H9 (cell line): ENCODE measurements at regions not wholly inside any gene's neighbourhood (a gene's known extent, or its start where the extent isn't known, plus 50 kb on each side); places are given as distances from the start of the nearest gene placed in this dataset.

Experiments used
- DNase-seq: peaks from one replicate; pipeline ENCODE4 v3.0.0-alpha.2; 2017
- H2AFZ ChIP-seq: one replicate; pipeline ENCODE4 v1.6.1; 2013; ENCODE audit warnings: mild to moderate bottlenecking, low read length, control low read depth, moderate library complexity
- H2AK5ac ChIP-seq: 2 replicates; pipeline ENCODE4 v1.6.1; 2013; ENCODE audit warnings: low read length, control low read depth, mixed read lengths; ENCODE audit not compliant: insufficient read length
- H2BK120ac ChIP-seq: one replicate; pipeline ENCODE4 v1.6.1; 2013; ENCODE audit warnings: low read depth, mild to moderate bottlenecking, low read length, control low read depth, inconsistent platforms; ENCODE audit not compliant: poor library complexity, severe bottlenecking
- H2BK12ac ChIP-seq: 2 replicates; pipeline ENCODE4 v1.6.1; 2013; ENCODE audit warnings: low read length, control low read depth, mixed read lengths, low read depth; ENCODE audit not compliant: insufficient read length
- H2BK15ac ChIP-seq: 2 replicates; pipeline ENCODE4 v1.6.1; 2013; ENCODE audit warnings: low read depth, low read length, control low read depth
- H2BK20ac ChIP-seq: one replicate; pipeline ENCODE4 v1.6.1; 2013; ENCODE audit warnings: low read depth, mild to moderate bottlenecking, low read length, control low read depth, inconsistent platforms; ENCODE audit not compliant: poor library complexity, severe bottlenecking
- H2BK5ac ChIP-seq: 2 replicates; pipeline ENCODE4 v1.6.1; 2013; ENCODE audit warnings: low read length, control low read depth, mixed read lengths; ENCODE audit not compliant: insufficient read length
- H3K14ac ChIP-seq: 2 replicates; pipeline ENCODE4 v1.6.1; 2013; ENCODE audit warnings: low read length, control low read depth; ENCODE audit not compliant: insufficient read depth
- H3K18ac ChIP-seq: 2 replicates; pipeline ENCODE4 v1.6.1; 2013; ENCODE audit warnings: low read depth, mild to moderate bottlenecking, mixed read lengths, low read length, control low read depth; ENCODE audit not compliant: insufficient read length
- H3K23ac ChIP-seq: 2 replicates; pipeline ENCODE4 v1.6.1; 2013; ENCODE audit warnings: low read length, control low read depth, mixed read lengths, low read depth; ENCODE audit not compliant: insufficient read length
- H3K23me2 ChIP-seq: 2 replicates; pipeline ENCODE4 v1.6.1; 2013; ENCODE audit warnings: low read depth, mild to moderate bottlenecking, mixed read lengths, low read length, control low read depth; ENCODE audit not compliant: insufficient read length, poor library complexity, severe bottlenecking
- H3K27ac ChIP-seq: 2 replicates; pipeline ENCODE4 v1.5.1; 2013; ENCODE audit warnings: low read length, control low read depth, mixed read lengths, low read depth; ENCODE audit not compliant: insufficient read length
- H3K27me3 ChIP-seq: 2 replicates; pipeline ENCODE4 v1.6.1; 2013; ENCODE audit warnings: low read length, control low read depth, inconsistent platforms; ENCODE audit not compliant: insufficient read depth
- H3K4ac ChIP-seq: 2 replicates; pipeline ENCODE4 v1.6.1; 2013; ENCODE audit warnings: low read depth, mild to moderate bottlenecking, control low read depth, inconsistent platforms, low read length, moderate library complexity
- H3K4me1 ChIP-seq: 2 replicates; pipeline ENCODE4 v1.6.1; 2013; ENCODE audit warnings: low read length, control low read depth, inconsistent platforms; ENCODE audit not compliant: insufficient read depth
- H3K4me2 ChIP-seq: 2 replicates; pipeline ENCODE4 v1.6.1; 2013; ENCODE audit warnings: low read length, control low read depth, mixed read lengths; ENCODE audit not compliant: insufficient read length, insufficient read depth
- H3K56ac ChIP-seq: 2 replicates; pipeline ENCODE4 v1.6.1; 2013; ENCODE audit warnings: low read depth, mild to moderate bottlenecking, mixed read lengths, low read length, control low read depth; ENCODE audit not compliant: insufficient read length
- H3K79me1 ChIP-seq: 2 replicates; pipeline ENCODE4 v1.6.1; 2013; ENCODE audit warnings: low read depth, mild to moderate bottlenecking, moderate library complexity, low read length, control low read depth, inconsistent platforms; ENCODE audit not compliant: insufficient read depth, poor library complexity, severe bottlenecking
- H3K79me2 ChIP-seq: 2 replicates; pipeline ENCODE4 v1.6.1; 2013; ENCODE audit warnings: low read length, control low read depth, inconsistent platforms; ENCODE audit not compliant: insufficient read depth
- H3K9ac ChIP-seq: 2 replicates; pipeline ENCODE4 v1.6.1; 2013; ENCODE audit warnings: low read length, control low read depth, mixed read lengths; ENCODE audit not compliant: insufficient read length; ENCODE audit errors: extremely low read depth
- H3K9me3 ChIP-seq: one replicate; pipeline ENCODE4 v1.6.1; 2013; ENCODE audit warnings: low read depth, low read length, inconsistent platforms; ENCODE audit not compliant: control insufficient read depth
- H3T11ph ChIP-seq: one replicate; pipeline ENCODE4 v1.6.1; 2013; ENCODE audit warnings: mild to moderate bottlenecking, low read length, control low read depth, inconsistent platforms
- H4K20me1 ChIP-seq: one replicate; pipeline ENCODE4 v1.6.1; 2013; ENCODE audit not compliant: control insufficient read depth, insufficient read length, insufficient read depth
- H4K5ac ChIP-seq: 2 replicates; pipeline ENCODE4 v1.6.1; 2013; ENCODE audit warnings: low read depth, mild to moderate bottlenecking, mixed read lengths, low read length, control low read depth; ENCODE audit not compliant: insufficient read length
- H4K8ac ChIP-seq: replicated peaks from 2 replicates; pipeline ENCODE4 v1.6.1; 2013; ENCODE audit warnings: low read length, control low read depth, mixed read lengths, low read depth; ENCODE audit not compliant: insufficient read length
- H4K91ac ChIP-seq: 2 replicates; pipeline ENCODE4 v1.6.1; 2013; ENCODE audit warnings: low read depth, mild to moderate bottlenecking, moderate library complexity, mixed read lengths, low read length, control low read depth; ENCODE audit not compliant: insufficient read length
- H3K27ac Mint-ChIP-seq, 3 experiments: 2 replicates in 2 of 3; 3 replicates in 1 of 3; pipeline ENCODE4 v1.8.0; 2020 to 2021; ENCODE audit warnings: mixed read lengths in 3 of 3, mild to moderate bottlenecking in 1 of 3, moderate library complexity in 1 of 3
- H3K27me3 Mint-ChIP-seq: 2 replicates; pipeline ENCODE4 v1.8.0; 2021; ENCODE audit warnings: low read depth, mild to moderate bottlenecking, moderate library complexity, mixed read lengths
- H3K36me3 Mint-ChIP-seq, 3 experiments: 2 replicates in 2 of 3; 3 replicates in 1 of 3; pipeline ENCODE4 v1.8.0; 2020 to 2021; ENCODE audit warnings: low read depth in 3 of 3, mixed read lengths in 3 of 3; ENCODE audit not compliant: insufficient read depth in 1 of 3
- H3K4me1 Mint-ChIP-seq, 2 experiments: 2 replicates each; pipeline ENCODE4 v1.8.0; 2020; ENCODE audit warnings: mixed read lengths in 2 of 2
- H3K4me3 Mint-ChIP-seq, 2 experiments: 2 replicates in 1 of 2; 3 replicates in 1 of 2; pipeline ENCODE4 v1.8.0; 2020 to 2021; ENCODE audit warnings: mild to moderate bottlenecking in 2 of 2, mixed read lengths in 2 of 2, moderate library complexity in 1 of 2
- H3K9me3 Mint-ChIP-seq, 2 experiments: 2 replicates in 1 of 2; 3 replicates in 1 of 2; pipeline ENCODE4 v1.8.0; 2020; ENCODE audit warnings: mild to moderate bottlenecking in 2 of 2, mixed read lengths in 2 of 2, moderate library complexity in 1 of 2
- WGBS: extraction: QIAGEN DNeasy Blood & Tissue Kit; methylation state at CpG from one replicate; pipeline ENCODE4 v1.1.7; 2013; ENCODE audit warnings: missing lambda C conversion rate, low lambda C conversion rate, mixed read lengths; ENCODE audit not compliant: insufficient read length; ENCODE audit errors: extremely low coverage; 5-methylcytosine and 5-hydroxymethylcytosine counted together
- TF ChIP-seq, protein P1 (sequence below): fragments of 200-600 bp; sonication (generic); conservative IDR thresholded peaks from 3 replicates; pipeline ENCODE4 v1.8.0; 2021; ENCODE audit warnings: antibody characterized with exemption, mild to moderate bottlenecking

DNA sequence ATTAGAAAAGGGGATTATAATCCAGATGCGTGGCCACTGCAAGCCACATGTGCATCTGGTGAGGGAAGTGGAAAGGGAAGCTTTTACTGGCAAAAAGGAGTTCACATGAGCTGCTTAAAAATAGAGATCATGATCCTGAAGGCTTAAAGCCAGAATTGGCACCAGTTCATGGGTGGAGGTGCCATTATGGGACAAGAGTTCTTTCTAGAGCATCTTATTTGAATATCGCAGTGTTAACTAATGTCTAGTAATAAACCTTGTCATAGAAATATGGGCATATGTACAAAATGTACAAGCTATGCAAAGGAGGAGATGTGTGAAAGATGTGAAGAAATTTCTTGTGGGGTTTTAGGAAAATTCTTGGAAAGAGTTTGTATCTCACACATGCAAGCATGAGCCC is 178.4 kb upstream of the CBLB start:
- no peaks in the 10 kb centered on the region for H3K23me2 ChIP-seq
- no peak for DNase-seq
- H2BK20ac ChIP-seq, result no peak overlapping the region
- no peak overlapping the region for H4K8ac ChIP-seq
- H3K18ac ChIP-seq, result no peak overlapping the region
- H3K4me1 ChIP-seq, result no peaks in the 10 kb centered on the region
- H3K14ac ChIP-seq, result no peak overlapping the region
- no peak overlapping the region for H3K9ac ChIP-seq
- H3T11ph ChIP-seq, result no peak overlapping the region
- Mint-ChIP-seq H3K4me3 (no peak overlapping the region), H3K9me3 (peaks cover 0 to 2% of the 10 kb centered on the region in 2 experiments; a peak in 2 of 5 replicates), H3K27ac (no peak overlapping the region), H3K4me1 (no peaks in the 10 kb centered on the region; a peak in 1 of 4 replicates), H3K27me3 (no peaks in the 10 kb centered on the region), H3K36me3 (peaks cover 0 to 2% (median 0%) of the 10 kb centered on the region in 3 experiments; a peak in 1 of 7 replicates)
- no peak overlapping the region for H4K5ac ChIP-seq
- no peak overlapping the region for H2BK12ac ChIP-seq
- no peak overlapping the region for H2BK15ac ChIP-seq
- H4K91ac ChIP-seq, result no peak overlapping the region
- no peak overlapping the region for H3K23ac ChIP-seq
- H2BK120ac ChIP-seq, result no peak overlapping the region
- no peaks in the 10 kb centered on the region for H3K27me3 ChIP-seq
- H3K56ac ChIP-seq, result no peak overlapping the region
- no peaks in the 10 kb centered on the region for H3K9me3 ChIP-seq
- TF ChIP-seq, protein P1, sequence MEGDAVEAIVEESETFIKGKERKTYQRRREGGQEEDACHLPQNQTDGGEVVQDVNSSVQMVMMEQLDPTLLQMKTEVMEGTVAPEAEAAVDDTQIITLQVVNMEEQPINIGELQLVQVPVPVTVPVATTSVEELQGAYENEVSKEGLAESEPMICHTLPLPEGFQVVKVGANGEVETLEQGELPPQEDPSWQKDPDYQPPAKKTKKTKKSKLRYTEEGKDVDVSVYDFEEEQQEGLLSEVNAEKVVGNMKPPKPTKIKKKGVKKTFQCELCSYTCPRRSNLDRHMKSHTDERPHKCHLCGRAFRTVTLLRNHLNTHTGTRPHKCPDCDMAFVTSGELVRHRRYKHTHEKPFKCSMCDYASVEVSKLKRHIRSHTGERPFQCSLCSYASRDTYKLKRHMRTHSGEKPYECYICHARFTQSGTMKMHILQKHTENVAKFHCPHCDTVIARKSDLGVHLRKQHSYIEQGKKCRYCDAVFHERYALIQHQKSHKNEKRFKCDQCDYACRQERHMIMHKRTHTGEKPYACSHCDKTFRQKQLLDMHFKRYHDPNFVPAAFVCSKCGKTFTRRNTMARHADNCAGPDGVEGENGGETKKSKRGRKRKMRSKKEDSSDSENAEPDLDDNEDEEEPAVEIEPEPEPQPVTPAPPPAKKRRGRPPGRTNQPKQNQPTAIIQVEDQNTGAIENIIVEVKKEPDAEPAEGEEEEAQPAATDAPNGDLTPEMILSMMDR, result no peak
- H4K20me1 ChIP-seq, result no peaks in the 10 kb centered on the region
- H2AK5ac ChIP-seq, result no peak overlapping the region
- WGBS, result no CpG with 5 or more reads among the region's 2 CpGs
- no peaks in the 10 kb centered on the region for H3K79me1 ChIP-seq
- no peak overlapping the region for H2BK5ac ChIP-seq
- no peak overlapping the region for H2AFZ ChIP-seq
- no peak overlapping the region for H3K4ac ChIP-seq
- H3K79me2 ChIP-seq, result no peaks in the 10 kb centered on the region
- H3K27ac ChIP-seq, result no peak overlapping the region
- no peak overlapping the region for H3K4me2 ChIP-seq
